ENCODE measurements at regions not wholly inside any gene's neighbourhood (a gene's known extent, or its start where the extent isn't known, plus 50 kb on each side); places are given as distances from the start of the nearest gene placed in this dataset.

DNA sequence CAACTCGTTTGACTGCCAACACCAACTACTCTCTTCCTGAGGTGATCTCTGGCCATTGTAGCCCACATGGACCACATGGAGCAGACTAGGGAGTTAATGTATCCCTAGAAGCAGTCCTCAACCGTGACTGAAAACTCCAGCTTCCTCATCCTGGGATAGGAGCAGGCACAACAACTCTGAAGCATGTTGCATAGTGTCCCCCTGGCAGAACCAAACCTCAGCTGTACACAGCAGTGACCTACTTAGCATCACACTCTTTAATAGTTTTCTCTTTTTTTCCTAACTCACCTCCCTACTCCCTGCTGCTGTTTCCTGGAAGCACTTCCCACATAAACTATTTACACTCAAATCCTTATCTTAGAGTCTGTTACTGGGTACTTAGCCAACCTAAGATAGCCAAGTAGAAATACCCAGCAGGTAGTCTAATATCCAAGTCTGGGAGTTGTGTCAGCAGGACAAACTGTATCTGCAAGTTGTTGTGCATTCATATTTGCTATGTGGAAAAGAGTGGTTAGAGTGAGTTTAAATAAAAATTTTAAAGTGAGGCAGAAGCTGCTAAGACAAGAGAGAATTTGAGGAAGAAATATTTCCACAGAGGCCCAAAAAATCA, 228.8 kb downstream of the LTN1 start:
- TF ChIP-seq, protein P1, sequence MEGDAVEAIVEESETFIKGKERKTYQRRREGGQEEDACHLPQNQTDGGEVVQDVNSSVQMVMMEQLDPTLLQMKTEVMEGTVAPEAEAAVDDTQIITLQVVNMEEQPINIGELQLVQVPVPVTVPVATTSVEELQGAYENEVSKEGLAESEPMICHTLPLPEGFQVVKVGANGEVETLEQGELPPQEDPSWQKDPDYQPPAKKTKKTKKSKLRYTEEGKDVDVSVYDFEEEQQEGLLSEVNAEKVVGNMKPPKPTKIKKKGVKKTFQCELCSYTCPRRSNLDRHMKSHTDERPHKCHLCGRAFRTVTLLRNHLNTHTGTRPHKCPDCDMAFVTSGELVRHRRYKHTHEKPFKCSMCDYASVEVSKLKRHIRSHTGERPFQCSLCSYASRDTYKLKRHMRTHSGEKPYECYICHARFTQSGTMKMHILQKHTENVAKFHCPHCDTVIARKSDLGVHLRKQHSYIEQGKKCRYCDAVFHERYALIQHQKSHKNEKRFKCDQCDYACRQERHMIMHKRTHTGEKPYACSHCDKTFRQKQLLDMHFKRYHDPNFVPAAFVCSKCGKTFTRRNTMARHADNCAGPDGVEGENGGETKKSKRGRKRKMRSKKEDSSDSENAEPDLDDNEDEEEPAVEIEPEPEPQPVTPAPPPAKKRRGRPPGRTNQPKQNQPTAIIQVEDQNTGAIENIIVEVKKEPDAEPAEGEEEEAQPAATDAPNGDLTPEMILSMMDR (IDR thresholded peaks at IDR 0.05; ENCODE audit: insufficient read depth, low read depth, low read length), result no peak
- no peak for TF ChIP-seq EZH2 (IDR thresholded peaks at IDR 0.05; ENCODE audit: insufficient read depth, low read length)
